Liver (tissue), 8 donors: ENCODE measurements at regions not wholly inside any gene's neighbourhood (a gene's known extent, or its start where the extent isn't known, plus 50 kb on each side); places are given as distances from the start of the nearest gene placed in this dataset.

Experiments used
- DNase-seq: peaks from one replicate; pipeline ENCODE4 v3.0.0-alpha.2; 2017; ENCODE audit warnings: low spot score
- H3K27ac ChIP-seq, 2 donors: one replicate each; pipeline ENCODE4 v1.7.0; 2013; ENCODE audit warnings: inconsistent platforms in 2 of 2, low read length in 2 of 2, control low read depth in 1 of 2, low read depth in 1 of 2, mild to moderate bottlenecking in 1 of 2
- H3K27me3 ChIP-seq, 4 donors: one replicate each; pipeline versions ENCODE4 v1.6.1 to v1.7.0; 2013; ENCODE audit warnings: low read length in 3 of 4, inconsistent platforms in 1 of 4, mild to moderate bottlenecking in 1 of 4, moderate library complexity in 1 of 4; ENCODE audit not compliant: control insufficient read depth in 4 of 4, insufficient read depth in 4 of 4
- H3K36me3 ChIP-seq, 4 donors: one replicate each; pipeline versions ENCODE4 v1.6.1 to v1.7.0; 2013; ENCODE audit warnings: low read length in 3 of 4, mild to moderate bottlenecking in 3 of 4, low read depth in 1 of 4, moderate library complexity in 1 of 4; ENCODE audit not compliant: control insufficient read depth in 4 of 4, insufficient read depth in 3 of 4
- H3K4me1 ChIP-seq, 4 donors: one replicate each; pipeline versions ENCODE4 v1.6.1 to v1.7.0; 2013; ENCODE audit warnings: low read length in 3 of 4, mild to moderate bottlenecking in 3 of 4, moderate library complexity in 1 of 4; ENCODE audit not compliant: control insufficient read depth in 4 of 4, insufficient read depth in 4 of 4
- H3K4me3 ChIP-seq, 3 donors: one replicate each; pipeline versions ENCODE4 v1.6.1 to v1.7.0; 2013; ENCODE audit warnings: low read length in 3 of 3, control low read depth in 1 of 3, low read depth in 1 of 3, mild to moderate bottlenecking in 1 of 3
- H3K9ac ChIP-seq, 2 donors: one replicate each; pipeline ENCODE4 v1.7.0; 2013; ENCODE audit warnings: low read length in 2 of 2, mild to moderate bottlenecking in 2 of 2, moderate library complexity in 2 of 2, control low read depth in 1 of 2, low read depth in 1 of 2
- H3K9me3 ChIP-seq, 4 donors: one replicate each; pipeline versions ENCODE4 v1.6.1 to v1.7.0; 2013; ENCODE audit warnings: low read length in 3 of 4; ENCODE audit not compliant: control insufficient read depth in 4 of 4
- ATF3 ChIP-seq: IDR thresholded peaks from 2 replicates; pipeline ENCODE4 v1.6.1; 2016; ENCODE audit warnings: antibody characterized with exemption
- CTCF ChIP-seq: fragments of 150-350 bp; IDR thresholded peaks from 2 replicates; pipeline ENCODE4 v1.5.1; 2017; ENCODE audit warnings: improper control_type of control experiment, low read depth, low read length; ENCODE audit not compliant: missing input control
- EGR1 ChIP-seq, 2 donors: IDR thresholded peaks; 2 replicates each; pipeline ENCODE4 v1.6.1; 2016 to 2018; ENCODE audit warnings: antibody characterized with exemption in 2 of 2, low read depth in 2 of 2
- FOXA1 ChIP-seq: IDR thresholded peaks from 2 replicates; pipeline ENCODE4 v1.6.1; 2016; ENCODE audit warnings: antibody characterized with exemption
- FOXA2 ChIP-seq: IDR thresholded peaks from 2 replicates; pipeline ENCODE4 v1.6.1; 2016; ENCODE audit warnings: antibody characterized with exemption
- GABPA ChIP-seq, 2 donors: IDR thresholded peaks in 1 of 2; conservative IDR thresholded peaks in 1 of 2; 2 replicates each; pipeline ENCODE4 v1.6.1; 2016; ENCODE audit warnings: antibody characterized with exemption in 2 of 2, mild to moderate bottlenecking in 1 of 2, moderate library complexity in 1 of 2
- HNF4A ChIP-seq, 2 donors: conservative IDR thresholded peaks; 2 replicates each; pipeline ENCODE4 v1.6.1; 2016; ENCODE audit warnings: antibody characterized with exemption in 2 of 2, mild to moderate bottlenecking in 2 of 2
- HNF4G ChIP-seq: IDR thresholded peaks from 2 replicates; pipeline ENCODE4 v1.6.1; 2016; ENCODE audit warnings: antibody characterized with exemption
- JUND ChIP-seq, 2 donors: IDR thresholded peaks; 2 replicates each; pipeline ENCODE4 v1.6.1; 2016; ENCODE audit warnings: antibody characterized with exemption in 2 of 2
- RAD21 ChIP-seq, 2 donors: IDR thresholded peaks; 2 replicates each; pipeline ENCODE4 v1.6.1; 2016; ENCODE audit warnings: antibody characterized with exemption in 2 of 2, mild to moderate bottlenecking in 2 of 2
- REST ChIP-seq: IDR thresholded peaks from 2 replicates; pipeline ENCODE4 v1.6.1; 2016; ENCODE audit warnings: antibody characterized with exemption, mild to moderate bottlenecking
- RXRA ChIP-seq, 2 donors: IDR thresholded peaks; 2 replicates each; pipeline ENCODE4 v1.6.1; 2017 to 2018; ENCODE audit warnings: antibody characterized with exemption in 2 of 2, mild to moderate bottlenecking in 1 of 2
- SP1 ChIP-seq: IDR thresholded peaks from 2 replicates; pipeline ENCODE4 v1.6.1; 2018; ENCODE audit warnings: antibody characterized with exemption, mild to moderate bottlenecking
- TAF1 ChIP-seq: conservative IDR thresholded peaks from 2 replicates; pipeline ENCODE4 v1.6.1; 2016; ENCODE audit warnings: antibody characterized with exemption, mild to moderate bottlenecking
- YY1 ChIP-seq: IDR thresholded peaks from 2 replicates; pipeline ENCODE4 v1.6.1; 2016; ENCODE audit warnings: antibody characterized with exemption, mild to moderate bottlenecking
- ZBTB33 ChIP-seq: IDR thresholded peaks from 2 replicates; pipeline ENCODE4 v1.6.1; 2016; ENCODE audit warnings: antibody characterized with exemption
- WGBS: extraction: QIAGEN DNeasy Blood & Tissue Kit; methylation state at CpG from one replicate; pipeline ENCODE4 v1.1.7; 2013; 5-methylcytosine and 5-hydroxymethylcytosine counted together
- donor health status: healthy.
- donor health status: healthy.
- donor health status: healthy.
- donor health status: healthy.
- donor health status: healthy.

- 61% methylated on average over 1 of the region's 1 CpG for WGBS
- DNase-seq = no peak
- no peaks in the 10 kb centered on the region for H3K9me3 ChIP-seq
These were observed 292.4 kb upstream of the ACO1 start for GRCh38 chr9:32092031-32092430.

GRCh38 chr9:32117291-32117690 is 267.2 kb upstream of the ACO1 start:
- 70% methylated on average over 2 of the region's 2 CpGs for WGBS
- H3K9ac ChIP-seq = no peak overlapping the region
- H3K4me1 ChIP-seq = no peaks in the 10 kb centered on the region
- no peak for DNase-seq
- TF ChIP-seq CTCF (no peak), FOXA1 (no peak), REST (no peak), GABPA (IDR thresholded peaks at IDR 0.05 in 1 of 2, conservative IDR thresholded peaks at IDR 0.05 in 1 of 2) (no peak), JUND (IDR thresholded peaks at IDR 0.05) (no peak), YY1 (no peak)
- H3K27me3 ChIP-seq = peaks cover 0 to 3% (median 0%) of the 10 kb centered on the region in 4 donors
- no peaks in the 10 kb centered on the region for H3K36me3 ChIP-seq
- H3K9me3 ChIP-seq = no peaks in the 10 kb centered on the region
- no peak overlapping the region for H3K4me3 ChIP-seq
- H3K27ac ChIP-seq = no peak overlapping the region

More at GRCh38 chr9:32092031-32092430, 292.4 kb upstream of the ACO1 start:
- no peak overlapping the region for H3K4me3 ChIP-seq
- no peak overlapping the region for H3K9ac ChIP-seq
- TF ChIP-seq HNF4G (no peak), EGR1 (IDR thresholded peaks at IDR 0.05; ENCODE audit: low read depth in 2 of 2) (no peak), ATF3 (no peak), FOXA1 (no peak), HNF4A (conservative IDR thresholded peaks at IDR 0.05) (no peak), RXRA (IDR thresholded peaks at IDR 0.05) (no peak), YY1 (no peak), JUND (IDR thresholded peaks at IDR 0.05) (no peak), ZBTB33 (no peak), REST (no peak), SP1 (no peak), TAF1 (no peak), GABPA (IDR thresholded peaks at IDR 0.05 in 1 of 2, conservative IDR thresholded peaks at IDR 0.05 in 1 of 2) (no peak), RAD21 (IDR thresholded peaks at IDR 0.05) (no peak), FOXA2 (no peak)
- H3K27me3 ChIP-seq = no peaks in the 10 kb centered on the region
- H3K36me3 ChIP-seq = no peaks in the 10 kb centered on the region
- H3K27ac ChIP-seq = no peak overlapping the region
- no peaks in the 10 kb centered on the region for H3K4me1 ChIP-seq
